ENCODE measurements at regions not wholly inside any gene's neighbourhood (a gene's known extent, or its start where the extent isn't known, plus 50 kb on each side); places are given as distances from the start of the nearest gene placed in this dataset.

- Histone ChIP-seq H3K27me3 (ENCODE audit: insufficient read depth, low read length, poor library complexity, severe bottlenecking) (no peaks in the 10 kb centered on the region), H3K36me3 (ENCODE audit: insufficient read depth, low read length) (no peaks in the 10 kb centered on the region), H3K79me2 (ENCODE audit: insufficient read depth, low read length) (no peaks in the 10 kb centered on the region)
These were observed 581.1 kb downstream of the SLC16A7 start for GRCh38 chr12:60176891-60177290.

GRCh38 chr12:60180298-60180697 is 584.5 kb downstream of the SLC16A7 start:
- TF ChIP-seq CTCF (conservative IDR thresholded peaks at IDR 0.05; ENCODE audit: low read length), result no peak
- TF ChIP-seq EZH2phosphoT487 (IDR thresholded peaks at IDR 0.05; ENCODE audit: borderline replicate concordance), result no peak
- Histone ChIP-seq H3K9me3 (ENCODE audit: insufficient read depth, low read depth, low read length) (no peaks in the 10 kb centered on the region), H3K4me2 (ENCODE audit: low read depth, low read length, poor library complexity, severe bottlenecking) (no peak overlapping the region), H3K4me3 (ENCODE audit: low read length, poor library complexity, severe bottlenecking) (no peak overlapping the region), H3K9ac (ENCODE audit: low read depth, low read length, poor library complexity, severe bottlenecking) (no peak overlapping the region), H3K4me1 (ENCODE audit: insufficient read depth, low read length, poor library complexity, severe bottlenecking) (peaks cover 7% of the 10 kb centered on the region), H3F3A (ENCODE audit: low read depth) (no peaks in the 10 kb centered on the region), H3K9me2 (replicated peaks; ENCODE audit: low read depth, low read length) (no peaks in the 10 kb centered on the region), H4K20me1 (ENCODE audit: insufficient read depth, low read length, poor library complexity, severe bottlenecking) (no peaks in the 10 kb centered on the region), H2AFZ (ENCODE audit: low read length) (no peak overlapping the region), H3K79me2 (ENCODE audit: insufficient read depth, low read length) (no peaks in the 10 kb centered on the region), H3K27me3 (ENCODE audit: insufficient read depth, low read length, poor library complexity, severe bottlenecking) (no peaks in the 10 kb centered on the region), H3K36me3 (ENCODE audit: insufficient read depth, low read length) (no peaks in the 10 kb centered on the region)

More at GRCh38 chr12:60176891-60177290, 581.1 kb downstream of the SLC16A7 start:
- H3K9me2 ChIP-seq (replicated peaks; ENCODE audit: low read depth, low read length), result no peaks in the 10 kb centered on the region
- H4K20me1 ChIP-seq (ENCODE audit: insufficient read depth, low read length, poor library complexity, severe bottlenecking), result no peaks in the 10 kb centered on the region
- no peaks in the 10 kb centered on the region for H3K9me3 ChIP-seq (ENCODE audit: insufficient read depth, low read depth, low read length)
- no peak overlapping the region for H3K4me2 ChIP-seq (ENCODE audit: low read depth, low read length, poor library complexity, severe bottlenecking)
- no peak overlapping the region for H3K4me3 ChIP-seq (ENCODE audit: low read length, poor library complexity, severe bottlenecking)
- H2AFZ ChIP-seq (ENCODE audit: low read length), result no peak overlapping the region
- H3K4me1 ChIP-seq (ENCODE audit: insufficient read depth, low read length, poor library complexity, severe bottlenecking), result peaks cover 15% of the 10 kb centered on the region
- H3F3A ChIP-seq (ENCODE audit: low read depth), result no peaks in the 10 kb centered on the region
- no peak for TF ChIP-seq EZH2phosphoT487 (IDR thresholded peaks at IDR 0.05; ENCODE audit: borderline replicate concordance)
- TF ChIP-seq CTCF (conservative IDR thresholded peaks at IDR 0.05; ENCODE audit: low read length), result no peak
- no peak overlapping the region for H3K9ac ChIP-seq (ENCODE audit: low read depth, low read length, poor library complexity, severe bottlenecking)

GRCh38 chr12:60182354-60182753 is 586.5 kb downstream of the SLC16A7 start:
- H3F3A ChIP-seq (ENCODE audit: low read depth), result no peaks in the 10 kb centered on the region
- H3K4me1 ChIP-seq (ENCODE audit: insufficient read depth, low read length, poor library complexity, severe bottlenecking), result peaks cover 7% of the 10 kb centered on the region
- TF ChIP-seq EZH2phosphoT487 (IDR thresholded peaks at IDR 0.05; ENCODE audit: borderline replicate concordance), result no peak
- no peak for TF ChIP-seq CTCF (conservative IDR thresholded peaks at IDR 0.05; ENCODE audit: low read length)
- H3K27me3 ChIP-seq (ENCODE audit: insufficient read depth, low read length, poor library complexity, severe bottlenecking), result no peaks in the 10 kb centered on the region
- no peak overlapping the region for H3K4me3 ChIP-seq (ENCODE audit: low read length, poor library complexity, severe bottlenecking)
- H3K79me2 ChIP-seq (ENCODE audit: insufficient read depth, low read length), result no peaks in the 10 kb centered on the region
- no peak overlapping the region for H3K9ac ChIP-seq (ENCODE audit: low read depth, low read length, poor library complexity, severe bottlenecking)
- no peak overlapping the region for H3K4me2 ChIP-seq (ENCODE audit: low read depth, low read length, poor library complexity, severe bottlenecking)
- no peak overlapping the region for H2AFZ ChIP-seq (ENCODE audit: low read length)
- no peaks in the 10 kb centered on the region for H3K9me2 ChIP-seq (replicated peaks; ENCODE audit: low read depth, low read length)
- no peaks in the 10 kb centered on the region for H3K9me3 ChIP-seq (ENCODE audit: insufficient read depth, low read depth, low read length)
- H4K20me1 ChIP-seq (ENCODE audit: insufficient read depth, low read length, poor library complexity, severe bottlenecking), result no peaks in the 10 kb centered on the region
- H3K36me3 ChIP-seq (ENCODE audit: insufficient read depth, low read length), result no peaks in the 10 kb centered on the region

All from Loucy (cell line).